Hematopoietic multipotent progenitor cell (in vitro differentiated cells): ENCODE measurements at regions not wholly inside any gene's neighbourhood (a gene's known extent, or its start where the extent isn't known, plus 50 kb on each side); places are given as distances from the start of the nearest gene placed in this dataset.

ENCODE experiments used
- DNase-seq, 3 donors: peaks; one replicate each; pipeline ENCODE4 v3.0.0-alpha.2; 2011 to 2015; ENCODE audit warnings: low read depth in 2 of 3, low spot score in 2 of 3

- DNase-seq: no peak
Measured at GRCh38 chr14:105862581-105863239, 336.3 kb downstream of the TMEM121 start.

DNA sequence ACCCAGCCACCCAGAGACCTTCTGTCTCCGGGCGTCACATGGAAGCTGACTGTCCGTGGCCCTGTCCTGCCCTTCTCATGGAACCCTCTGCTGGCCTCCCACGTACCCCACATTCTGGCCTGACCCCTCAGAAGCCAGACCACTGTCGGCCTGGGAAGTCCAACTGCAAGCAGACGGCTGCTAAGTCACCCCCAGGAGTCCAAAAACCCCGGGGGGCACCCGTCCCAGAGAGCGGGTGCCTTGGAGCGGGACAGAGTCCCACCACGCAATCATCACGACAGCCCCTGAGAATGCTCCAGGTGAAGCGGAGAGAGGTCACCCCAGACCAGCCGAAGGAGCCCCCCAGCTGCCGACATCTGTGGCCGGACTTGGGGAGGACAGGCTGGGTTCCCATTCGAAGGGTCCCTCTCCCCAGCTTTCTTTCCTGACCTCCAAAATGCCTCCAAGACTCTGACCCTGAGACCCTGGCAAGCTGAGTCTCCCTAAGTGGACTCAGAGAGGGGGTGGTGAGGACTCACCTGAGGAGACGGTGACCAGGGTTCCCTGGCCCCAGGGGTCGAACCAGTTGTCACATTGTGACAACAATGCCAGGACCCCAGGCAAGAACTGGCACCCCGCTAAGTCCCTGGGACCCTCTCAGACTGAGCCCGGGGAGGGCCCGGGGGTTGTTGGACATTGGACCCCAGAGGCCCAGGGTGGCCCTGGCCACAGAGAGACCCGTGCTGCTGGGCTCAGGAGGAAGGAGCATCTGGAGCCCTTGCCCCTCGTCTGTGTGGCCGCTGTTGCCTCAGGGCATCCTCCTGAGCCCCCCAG lies 337.1 kb downstream of the TMEM121 start:
- no peak for DNase-seq

DNA sequence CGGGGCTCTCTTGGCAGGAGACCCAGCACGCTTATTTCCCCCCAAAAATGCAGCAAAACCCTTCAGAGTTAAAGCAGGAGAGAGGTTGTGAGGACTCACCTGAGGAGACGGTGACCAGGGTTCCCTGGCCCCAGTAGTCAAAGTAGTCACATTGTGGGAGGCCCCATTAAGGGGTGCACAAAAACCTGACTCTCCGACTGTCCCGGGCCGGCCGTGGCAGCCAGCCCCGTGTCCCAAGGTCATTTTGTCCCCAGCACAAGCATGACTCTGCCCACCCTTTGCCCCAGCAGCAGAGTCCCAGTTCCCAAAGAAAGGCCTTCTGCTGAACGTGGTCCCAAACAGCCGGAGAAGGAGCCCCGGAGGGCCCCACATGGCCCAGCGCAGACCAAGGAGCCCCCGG lies 337.7 kb downstream of the TMEM121 start:
- DNase-seq: no peak

GRCh38 chr14:105864651-105865265 lies 338.4 kb downstream of the TMEM121 start:
- DNase-seq: no peak

DNA sequence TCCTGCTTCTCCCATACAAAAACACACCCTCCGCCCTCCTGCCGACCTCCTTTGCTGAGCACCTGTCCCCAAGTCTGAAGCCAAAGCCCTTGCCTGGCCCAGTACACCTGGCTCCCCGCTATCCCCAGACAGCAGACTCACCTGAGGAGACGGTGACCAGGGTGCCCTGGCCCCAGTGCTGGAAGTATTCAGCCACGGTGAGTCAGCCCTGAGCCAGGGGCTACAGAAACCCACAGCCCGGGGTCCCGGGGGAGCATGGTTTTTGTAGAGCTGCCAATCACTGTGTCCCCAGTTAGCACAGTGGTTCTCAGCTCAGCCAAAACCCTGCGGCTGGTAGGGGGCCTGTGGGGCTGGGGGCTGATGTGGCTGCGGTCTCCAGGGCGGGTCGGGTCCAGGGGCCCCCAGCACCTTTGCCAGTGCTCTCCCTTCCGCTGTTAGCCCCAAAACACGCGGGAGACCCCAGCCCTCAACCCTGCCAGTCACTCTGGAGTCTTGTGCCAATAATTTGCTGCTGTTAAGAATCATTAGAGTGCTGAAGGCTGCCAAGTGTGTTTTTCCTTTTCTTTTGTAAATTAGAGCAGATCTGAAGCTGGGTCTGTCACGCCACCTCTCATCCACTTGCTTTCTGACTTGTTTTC lies 339.0 kb downstream of the TMEM121 start:
- DNase-seq: peak in 2 of 3 donors; percentile 47

DNA sequence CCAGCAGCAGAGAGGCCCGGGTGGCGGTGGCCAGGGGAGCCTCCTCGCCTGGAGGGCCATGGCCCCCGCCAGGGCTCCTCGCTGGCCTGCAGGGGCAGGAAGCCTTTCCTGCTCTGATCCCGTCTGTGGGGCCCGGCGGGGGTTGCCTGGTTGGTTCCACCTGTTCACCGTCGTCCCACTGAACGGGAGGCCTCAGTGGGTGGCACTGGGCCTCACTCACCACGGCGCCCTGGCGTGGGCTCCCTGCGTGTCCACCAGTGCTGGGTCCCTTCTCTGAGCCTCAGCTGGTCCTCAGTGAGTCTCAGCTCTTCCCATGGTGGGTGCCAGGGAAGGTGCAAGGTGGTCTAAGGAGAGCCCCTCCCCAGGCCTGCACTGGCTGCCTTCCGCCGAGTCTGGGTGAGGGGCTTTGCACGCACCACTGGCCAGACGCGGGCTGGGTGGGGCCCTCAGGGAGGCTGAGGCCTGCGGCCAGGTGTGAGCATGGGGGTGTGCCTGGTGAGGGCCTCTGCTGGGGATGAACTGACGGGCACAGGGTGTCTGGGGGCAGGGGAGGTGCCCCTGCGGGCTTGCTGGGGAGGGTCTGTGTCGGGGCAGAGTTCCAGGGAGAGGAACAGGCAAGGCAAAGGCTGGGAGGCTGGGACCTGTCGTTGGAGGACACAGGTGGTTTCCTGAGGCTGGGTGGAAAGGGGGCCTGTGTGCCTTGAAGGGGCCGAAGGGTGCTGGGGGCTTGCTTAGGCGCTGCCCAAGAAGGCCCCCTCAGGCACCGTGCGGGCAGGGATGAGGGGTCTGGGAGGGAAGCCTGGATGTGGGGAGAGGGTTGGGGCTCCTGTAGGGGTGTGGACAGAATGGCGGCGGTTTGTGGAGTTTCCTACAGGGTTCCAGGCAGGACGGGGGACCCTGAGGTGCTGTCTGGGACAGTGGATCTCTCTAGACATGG lies 339.8 kb downstream of the TMEM121 start:
- no peak for DNase-seq

- no peak for DNase-seq
Measured at GRCh38 chr14:105866841-105867321, 340.5 kb downstream of the TMEM121 start.

- no peak for DNase-seq
Measured at GRCh38 chr14:105867961-105868599, 341.7 kb downstream of the TMEM121 start.

- DNase-seq: no peak
Measured at GRCh38 chr14:105871590-105871989, 345.2 kb downstream of the TMEM121 start.

DNA sequence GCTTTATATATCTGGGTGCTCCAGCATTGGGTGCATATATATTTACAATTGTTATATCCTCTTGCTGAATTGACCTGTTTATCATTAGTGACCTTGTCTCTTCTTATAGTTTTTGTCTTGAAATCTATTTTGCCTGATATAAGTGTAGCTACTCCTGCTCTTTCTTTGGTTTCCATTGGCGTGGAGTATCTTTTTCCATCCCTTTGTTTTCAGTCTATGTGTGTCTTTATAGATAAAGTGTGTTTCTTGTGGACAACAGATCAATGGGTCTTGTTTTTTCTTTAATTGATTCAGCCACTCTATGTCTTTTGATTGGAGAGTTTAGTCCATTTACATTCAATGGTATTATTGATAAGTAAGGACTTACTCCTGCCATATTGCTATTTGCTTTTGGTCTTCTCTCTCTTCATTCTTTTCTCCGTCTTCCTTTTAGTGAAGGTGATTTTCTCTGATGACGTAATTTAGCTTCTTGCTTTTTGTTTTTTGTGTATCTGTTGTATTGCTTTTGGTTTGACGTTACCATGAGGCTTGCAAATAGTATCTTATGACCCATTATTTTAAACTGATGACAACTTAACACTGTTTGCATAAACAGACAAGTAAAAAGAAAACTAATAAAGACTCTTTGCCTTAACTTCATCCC lies 347.6 kb downstream of the TMEM121 start:
- DNase-seq: no peak

DNA sequence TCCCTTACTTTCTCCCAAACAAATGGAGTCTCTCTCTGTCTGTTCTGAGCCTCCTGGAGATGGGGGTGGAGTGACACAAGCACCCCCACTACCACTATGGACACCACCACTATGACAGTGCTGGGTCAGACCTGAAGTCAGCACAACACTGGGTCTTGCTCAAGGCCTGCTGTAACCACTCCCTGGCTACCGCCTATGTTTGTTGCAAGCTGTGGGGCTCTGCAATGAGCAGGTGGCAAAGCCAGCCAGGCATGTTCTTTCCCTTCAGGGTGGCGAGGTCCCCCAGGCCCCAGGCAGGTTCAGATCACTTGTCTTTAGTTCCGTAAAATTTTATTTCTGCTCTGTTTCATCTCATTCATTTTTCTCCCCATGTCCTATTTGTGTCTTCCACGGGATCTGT lies 349.8 kb downstream of the TMEM121 start:
- peak in 1 of 3 donors; percentile 53 for DNase-seq

DNA sequence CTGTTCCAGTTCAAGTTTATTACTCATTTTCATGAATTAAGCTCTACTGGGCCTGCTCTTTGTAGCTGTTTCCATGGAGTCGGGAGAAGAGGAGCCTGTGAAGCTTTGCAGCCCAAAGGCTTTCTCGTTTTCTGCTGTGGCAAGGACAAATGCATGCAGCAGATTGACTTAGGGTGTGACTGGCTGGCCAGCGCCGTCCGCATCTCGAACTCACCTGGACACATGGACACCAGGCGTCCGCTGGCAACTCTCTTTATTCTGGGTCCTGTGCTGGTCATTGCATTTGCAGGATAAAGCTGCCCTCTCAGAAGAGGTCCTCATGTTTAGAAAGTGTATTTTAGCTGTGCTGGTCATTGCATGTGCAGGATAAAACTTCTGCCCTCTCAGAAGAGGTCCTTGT lies 350.4 kb downstream of the TMEM121 start:
- DNase-seq: no peak

- no peak for DNase-seq
Measured at GRCh38 chr14:105877645-105878044, 351.3 kb downstream of the TMEM121 start.

GRCh38 chr14:105878125-105878524 lies 351.7 kb downstream of the TMEM121 start:
- DNase-seq: no peak

DNA sequence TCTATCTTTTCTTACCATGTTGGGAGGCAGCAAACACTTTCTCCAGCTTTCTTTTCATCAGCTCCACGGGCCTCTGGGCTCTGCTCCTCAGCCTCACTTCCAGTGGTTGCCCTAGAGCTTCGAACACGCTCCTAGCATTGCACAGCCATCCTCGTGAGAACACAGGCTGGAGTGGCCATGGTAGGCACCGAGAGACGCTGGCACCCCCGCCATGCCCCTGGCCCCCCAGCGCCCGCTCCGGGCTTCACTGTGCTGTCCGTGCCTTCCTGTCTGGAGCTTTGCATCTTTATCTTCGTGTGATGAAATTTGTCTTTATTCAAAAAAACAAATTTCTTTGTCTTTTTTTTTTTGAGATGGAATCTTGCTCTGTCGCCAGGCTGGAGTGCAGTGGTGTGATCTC lies 352.2 kb downstream of the TMEM121 start:
- DNase-seq: no peak

DNA sequence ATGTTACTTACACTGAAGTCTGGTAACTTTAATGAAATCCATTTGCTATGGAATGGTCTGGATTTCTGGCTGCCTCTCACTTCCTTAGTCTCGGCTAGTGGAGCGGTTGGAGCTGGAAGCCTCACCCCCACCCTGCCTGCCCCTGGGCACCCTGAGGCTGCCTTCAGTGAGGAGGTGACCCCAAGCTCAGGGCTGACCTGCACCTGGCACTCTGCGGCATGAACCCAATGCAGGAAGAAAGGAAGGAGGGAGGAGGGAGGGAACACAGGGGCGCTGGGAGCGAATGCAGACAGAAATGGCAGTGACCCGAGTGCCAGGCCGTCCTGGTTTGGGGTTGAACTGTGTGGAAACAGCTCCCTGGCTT lies 353.1 kb downstream of the TMEM121 start:
- no peak for DNase-seq

GRCh38 chr14:105879867-105880561 lies 353.6 kb downstream of the TMEM121 start:
- peak in 2 of 3 donors; percentile 83 to 93 for DNase-seq

DNA sequence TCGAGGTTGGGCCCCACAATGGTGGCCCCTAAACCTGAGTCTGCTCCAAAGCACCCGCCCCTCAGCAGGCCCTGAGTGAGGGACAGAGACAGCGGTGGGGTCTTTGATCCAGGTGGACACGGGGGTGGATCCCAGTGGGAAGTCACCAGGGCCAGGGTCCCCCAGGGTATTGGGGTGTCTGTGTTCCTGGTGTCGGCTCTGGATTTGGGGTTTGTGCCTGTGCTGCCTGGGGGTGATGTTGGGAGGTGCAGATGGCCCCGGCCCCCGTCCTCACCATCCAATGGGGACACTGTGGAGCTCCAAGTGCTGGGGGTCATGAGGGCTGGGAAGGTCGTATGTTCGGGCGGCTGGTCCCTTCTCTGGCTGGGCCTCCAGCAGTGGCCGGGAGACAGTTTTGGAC lies 354.2 kb downstream of the TMEM121 start:
- no peak for DNase-seq
